K562 (cell line): ENCODE measurements at regions not wholly inside any gene's neighbourhood (a gene's known extent, or its start where the extent isn't known, plus 50 kb on each side); places are given as distances from the start of the nearest gene placed in this dataset.

ENCODE experiments used
- ATAC-seq: fragments of 200-7000 bp; cut with Tn5 transposase; 3 replicates; pipeline ENCODE4 v1.9.1; 2020; ENCODE audit warnings: moderate library complexity
- BruUV-seq: library from RNA; stranded (reverse); fragments of 400-500 nt; replicated peaks from 2 replicates; lab custom pipeline; 2021; lab: Mats Ljungman, UMichigan
- CTCF ChIA-PET: fragments of 300-600 bp; formaldehyde crosslinking; extraction: SDS; loops from one replicate; lab custom pipeline; 2021; ENCODE audit warnings: low intra/inter-chr PET ratio; lab: Yijun Ruan, JAX
- POLR2A ChIA-PET: fragments of 300-600, 350-650 bp; sonication (Branson Sonifier 250); formaldehyde crosslinking; extraction: SDS; loops from one replicate; lab custom pipeline; 2021; ENCODE audit warnings: antibody characterized with exemption, inconsistent platforms; lab: Yijun Ruan, JAX
- DNase-seq, 4 experiments: peaks; one replicate each; pipeline versions ENCODE4 v3.0.0 to v3.0.0-alpha.2; 2011 to 2018; ENCODE audit warnings: low spot score in 3 of 4, mixed read lengths in 3 of 4; ENCODE audit errors: extremely low read depth in 1 of 4
- FAIRE-seq: peaks from 2 replicates; lab custom pipeline; 2011; peaks lifted over from hg19 to GRCh38; lab: Jason Lieb, UNC
- H2AFZ ChIP-seq: 2 replicates; pipeline ENCODE4 v1.6.0; 2011; ENCODE audit warnings: low read depth, low read length, control low read depth, inconsistent platforms
- H3K27ac ChIP-seq: fragments of 200-600 bp; 3 replicates; pipeline ENCODE4 v1.8.0; 2011; ENCODE audit warnings: low read depth, mild to moderate bottlenecking, control low read depth, inconsistent platforms, low read length, moderate library complexity, mixed read lengths; ENCODE audit errors: extremely low read depth
- H3K27me3 ChIP-seq, 2 experiments: fragments of 300-600 bp in 1 of 2; 2 replicates in 1 of 2; 3 replicates in 1 of 2; pipeline versions ENCODE4 v1.6.0 to v1.8.0; 2011; ENCODE audit warnings: inconsistent platforms in 2 of 2, low read length in 2 of 2, mild to moderate bottlenecking in 1 of 2, mixed read lengths in 1 of 2, moderate library complexity in 1 of 2; ENCODE audit not compliant: control insufficient read depth in 2 of 2, insufficient read depth in 2 of 2
- H3K36me3 ChIP-seq: fragments of 300-600 bp; 3 replicates; pipeline ENCODE4 v1.8.0; 2011; ENCODE audit warnings: mild to moderate bottlenecking, low read length, inconsistent platforms; ENCODE audit not compliant: control insufficient read depth, insufficient read depth
- H3K4me1 ChIP-seq, 2 experiments: fragments of 200-600 bp in 1 of 2; replicated peaks in 1 of 2; 2 replicates in 1 of 2; 3 replicates in 1 of 2; pipeline versions ENCODE4 v1.5.1 to v1.8.0; 2011; ENCODE audit warnings: inconsistent platforms in 2 of 2, low read length in 2 of 2, mild to moderate bottlenecking in 1 of 2, mixed read lengths in 1 of 2, moderate library complexity in 1 of 2; ENCODE audit not compliant: control insufficient read depth in 2 of 2, insufficient read depth in 2 of 2
- H3K4me2 ChIP-seq: 2 replicates; pipeline ENCODE4 v1.6.1; 2011; ENCODE audit warnings: low read length, control low read depth, inconsistent platforms, mixed read lengths; ENCODE audit not compliant: insufficient read depth
- H3K4me3 ChIP-seq: fragments of 200-600 bp; sonication (generic), shearing (Covaris generic); 2 replicates; pipeline ENCODE4 v1.5.1; 2016; ENCODE audit warnings: control low read depth, inconsistent platforms
- H3K79me2 ChIP-seq: fragments of 200-600 bp; 3 replicates; pipeline ENCODE4 v1.8.0; 2011; ENCODE audit warnings: low read length, inconsistent platforms; ENCODE audit not compliant: control insufficient read depth, insufficient read depth
- H3K9ac ChIP-seq, 2 experiments: 2 replicates each; pipeline versions ENCODE4 v1.6.0 to v1.6.1; 2011; ENCODE audit warnings: low read depth in 2 of 2, low read length in 2 of 2, control low read depth in 1 of 2, inconsistent platforms in 1 of 2, mild to moderate bottlenecking in 1 of 2, mixed read lengths in 1 of 2; ENCODE audit not compliant: insufficient read depth in 1 of 2
- H3K9me1 ChIP-seq: one replicate; pipeline ENCODE4 v1.6.0; 2011; ENCODE audit warnings: inconsistent platforms, mild to moderate bottlenecking, low read length, moderate library complexity; ENCODE audit not compliant: control insufficient read depth, insufficient read depth
- H3K9me3 ChIP-seq: replicated peaks from 2 replicates; pipeline ENCODE4 v1.5.1; 2011; ENCODE audit warnings: low read depth, low read length, inconsistent platforms; ENCODE audit not compliant: control insufficient read depth, insufficient read depth
- H4K20me1 ChIP-seq: replicated peaks from 2 replicates; pipeline ENCODE4 v1.6.1; 2011; ENCODE audit warnings: low read length, inconsistent platforms, mixed read lengths; ENCODE audit not compliant: control insufficient read depth, insufficient read depth
- ADNP ChIP-seq: fragments of 200-800 bp; sonication (Bioruptor generic); IDR thresholded peaks from 2 replicates; pipeline ENCODE4 v1.6.1; 2016; ENCODE audit warnings: missing genetic modification characterization, missing compliant biosample characterization
- ATF7 ChIP-seq: fragments of 450-650 bp; IDR thresholded peaks from 2 replicates; pipeline ENCODE4 v1.7.1; 2014; ENCODE audit warnings: mild to moderate bottlenecking, moderate library complexity
- CEBPG ChIP-seq, 3 experiments: fragments of 200-800 bp in 1 of 3; sonication (Bioruptor generic) in 1 of 3; sonication (generic) in 1 of 3; formaldehyde crosslinking in 1 of 3; IDR thresholded peaks in 2 of 3; conservative IDR thresholded peaks in 1 of 3; 2 replicates each; pipeline versions ENCODE4 v1.6.1 to v1.8.0; 2016 to 2022; ENCODE audit warnings: missing compliant biosample characterization in 2 of 3, missing genetic modification characterization in 2 of 3, mild to moderate bottlenecking in 1 of 3, missing genetic modification reagents in 1 of 3
- DACH1 ChIP-seq: fragments of 450-650 bp; IDR thresholded peaks from 2 replicates; pipeline ENCODE4 v1.6.1; 2018; ENCODE audit not compliant: partially characterized antibody
- ERF ChIP-seq: fragments of 450-650 bp; formaldehyde crosslinking; IDR thresholded peaks from 2 replicates; pipeline ENCODE4 v1.4.0; 2020; ENCODE audit warnings: mild to moderate bottlenecking, mixed read lengths
- ESRRA ChIP-seq: fragments of 450-650 bp; IDR thresholded peaks from 2 replicates; pipeline ENCODE4 v1.6.1; 2014; ENCODE audit warnings: low read depth, mild to moderate bottlenecking, moderate library complexity, borderline replicate concordance
- GTF2E2 ChIP-seq: fragments of 200-800 bp; sonication (Bioruptor generic); IDR thresholded peaks from 2 replicates; pipeline ENCODE4 v1.6.1; 2016; ENCODE audit warnings: missing genetic modification characterization, missing compliant biosample characterization
- KLF16 ChIP-seq: IDR thresholded peaks from 2 replicates; pipeline ENCODE4 v1.6.1; 2016; ENCODE audit warnings: antibody characterized with exemption
- MAZ ChIP-seq, 2 experiments: fragments of 450-650 bp in 1 of 2; sonication (generic) in 1 of 2; formaldehyde crosslinking; IDR thresholded peaks in 1 of 2; conservative IDR thresholded peaks in 1 of 2; 2 replicates each; pipeline versions ENCODE4 v1.4.0 to v1.5.0; 2020; ENCODE audit warnings: mild to moderate bottlenecking in 1 of 2, missing genetic modification reagents in 1 of 2
- PML ChIP-seq: IDR thresholded peaks from 2 replicates; pipeline ENCODE4 v1.6.1; 2012; ENCODE audit warnings: low read length, inconsistent platforms
- RBM25 ChIP-seq: fragments of 200-400 bp; formaldehyde crosslinking; IDR thresholded peaks from 2 replicates; pipeline ENCODE4 v1.6.1; 2018; ENCODE audit warnings: low read length, low read depth, moderate library complexity; ENCODE audit not compliant: severe bottlenecking
- STAT5A ChIP-seq: IDR thresholded peaks from 2 replicates; pipeline ENCODE4 v1.6.1; 2012; ENCODE audit warnings: low read length, inconsistent platforms, borderline replicate concordance
- ZBTB34 ChIP-seq: fragments of 250-450 bp; sonication (Bioruptor Pico); IDR thresholded peaks from 2 replicates; pipeline ENCODE4 v1.8.0; 2021; ENCODE audit warnings: mild to moderate bottlenecking, moderate library complexity
- ZNF165 ChIP-seq: fragments of 250-450 bp; sonication (Bioruptor Pico); IDR thresholded peaks from 2 replicates; pipeline ENCODE4 v1.4.0; 2020; ENCODE audit warnings: borderline replicate concordance
- ZNF76 ChIP-seq: fragments of 250-450 bp; sonication (Bioruptor Pico); IDR thresholded peaks from 2 replicates; pipeline ENCODE4 v1.4.0; 2020; ENCODE audit warnings: mild to moderate bottlenecking, moderate library complexity, borderline replicate concordance
- ZNF780A ChIP-seq: fragments of 250-450 bp; sonication (Bioruptor Pico); IDR thresholded peaks from 2 replicates; pipeline ENCODE4 v1.5.0; 2021; ENCODE audit warnings: mild to moderate bottlenecking
- in situ Hi-C: fragments of 300-500 bp; cut with MboI; formaldehyde crosslinking; loops from 4 replicates; pipeline ENCODE4 v1.15.0; 2018; ENCODE audit warnings: inconsistent platforms, mixed read lengths
- intact Hi-C: fragments of 100-400 bp; cut with micrococcal nuclease; formaldehyde crosslinking; loops from 2 replicates; pipeline ENCODE4 v1.14.2; 2022
- TF ChIP-seq, protein P1 (sequence below), 2 experiments: fragments of 450-650 bp in 1 of 2; sonication (generic) in 1 of 2; formaldehyde crosslinking in 1 of 2; IDR thresholded peaks in 1 of 2; conservative IDR thresholded peaks in 1 of 2; 2 replicates each; pipeline versions ENCODE4 v1.6.1 to v1.8.1; 2016 to 2023; ENCODE audit warnings: mild to moderate bottlenecking in 2 of 2, moderate library complexity in 2 of 2, inconsistent platforms in 1 of 2, missing genetic modification reagents in 1 of 2
- TF ChIP-seq, protein P2 (sequence below): fragments of 250-450 bp; sonication (Bioruptor Pico); IDR thresholded peaks from 2 replicates; pipeline ENCODE4 v1.5.0; 2021

DNA sequence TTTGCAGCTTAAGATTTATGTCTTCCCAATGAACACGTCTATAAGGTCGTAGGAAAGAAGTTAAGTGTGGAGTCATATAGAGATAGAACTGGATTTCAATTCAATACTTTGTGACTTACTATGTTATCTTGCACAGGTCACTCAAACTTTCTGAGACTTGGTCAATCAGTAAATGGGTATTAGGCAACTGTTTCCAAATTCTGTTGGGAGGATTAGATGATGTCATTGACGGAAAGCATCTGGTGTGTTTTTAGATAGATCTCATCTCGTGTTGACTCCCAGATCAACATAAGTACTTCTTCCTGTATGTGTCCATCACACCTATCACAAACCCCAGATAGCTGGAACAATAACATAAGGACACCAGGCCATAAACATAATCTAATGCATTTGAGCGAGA, 771.1 kb upstream of the FANCL start (continued):
- TF ChIP-seq CEBPG (CRISPR knock-in tag; IDR thresholded peaks at IDR 0.05) (no peak), CEBPG (tag; conservative IDR thresholded peaks at IDR 0.05 in 1 of 2, IDR thresholded peaks at IDR 0.05 in 1 of 2) (peak in 1 of 2 experiments; percentile 67; a peak in 2 of 4 replicates), ATF7 (peak; percentile 41; the same call in 1 of the 2 replicates), PML (no peak), ZBTB34 (no peak)
- TF ChIP-seq, protein P1, sequence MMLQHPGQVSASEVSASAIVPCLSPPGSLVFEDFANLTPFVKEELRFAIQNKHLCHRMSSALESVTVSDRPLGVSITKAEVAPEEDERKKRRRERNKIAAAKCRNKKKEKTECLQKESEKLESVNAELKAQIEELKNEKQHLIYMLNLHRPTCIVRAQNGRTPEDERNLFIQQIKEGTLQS (IDR thresholded peaks at IDR 0.05), result 0 out of 2 replicates have a peak, but pooled peaks have one; percentile 22
- TF ChIP-seq, protein P1 (CRISPR knock-in tag; conservative IDR thresholded peaks at IDR 0.05), result no peak

DNA sequence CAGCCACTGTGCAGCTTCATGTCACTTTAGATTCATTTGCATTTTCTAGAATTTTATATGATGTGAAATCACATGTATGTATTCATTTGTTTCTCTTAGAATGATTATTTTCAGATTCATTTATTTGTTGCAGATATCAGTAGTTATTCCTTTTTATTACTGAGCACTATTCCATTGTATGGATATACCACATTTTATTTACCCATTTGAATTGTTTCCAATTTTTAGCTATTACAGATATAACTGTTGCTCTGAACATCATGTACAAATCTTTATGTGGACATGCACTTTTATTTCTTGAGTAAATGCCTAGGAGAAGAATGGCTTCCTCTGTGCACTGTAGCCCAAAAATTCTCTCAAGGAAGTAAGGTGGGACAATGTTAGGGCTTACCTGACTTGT, 767.8 kb upstream of the FANCL start:
- intact Hi-C loops (no loop called here), in situ Hi-C loops (no loop called here)
- Histone ChIP-seq H3K36me3 (no peaks in the 10 kb centered on the region), H3K4me2 (no peak overlapping the region), H3K79me2 (no peaks in the 10 kb centered on the region), H3K9ac (no peak overlapping the region), H3K9me3 (no peaks in the 10 kb centered on the region), H4K20me1 (no peaks in the 10 kb centered on the region), H3K4me3 (no peak overlapping the region), H2AFZ (no peak overlapping the region), H3K9me1 (no peaks in the 10 kb centered on the region), H3K27ac (no peak overlapping the region), H3K4me1 (no peaks in the 10 kb centered on the region), H3K27me3 (no peaks in the 10 kb centered on the region)
- CTCF ChIA-PET, result no interaction called here
- no TSS peak for BruUV-seq
- TF ChIP-seq ZNF76 (CRISPR knock-in tag) (no peak), STAT5A (no peak), ESRRA (no peak), KLF16 (no peak), DACH1 (no peak), ZNF165 (CRISPR knock-in tag) (no peak), GTF2E2 (tag) (no peak), MAZ (CRISPR knock-in tag; conservative IDR thresholded peaks at IDR 0.05 in 1 of 2, IDR thresholded peaks at IDR 0.05 in 1 of 2) (no peak), ERF (no peak), ZNF780A (CRISPR knock-in tag) (no peak), RBM25 (no peak), ADNP (no peak)
- TF ChIP-seq, protein P2, sequence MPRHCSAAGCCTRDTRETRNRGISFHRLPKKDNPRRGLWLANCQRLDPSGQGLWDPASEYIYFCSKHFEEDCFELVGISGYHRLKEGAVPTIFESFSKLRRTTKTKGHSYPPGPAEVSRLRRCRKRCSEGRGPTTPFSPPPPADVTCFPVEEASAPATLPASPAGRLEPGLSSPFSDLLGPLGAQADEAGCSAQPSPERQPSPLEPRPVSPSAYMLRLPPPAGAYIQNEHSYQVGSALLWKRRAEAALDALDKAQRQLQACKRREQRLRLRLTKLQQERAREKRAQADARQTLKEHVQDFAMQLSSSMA (CRISPR knock-in tag), result no peak
- DNase-seq, result no peak
- FAIRE-seq, result no peak
- no peak for ATAC-seq
- POLR2A ChIA-PET, result interaction anchor here (1.8 kb wide), 1 partner anchor 13 kb away, joined by 4 read pairs; no protein-coding TSS in a partner anchor
